OCI-LY3 (cell line): ENCODE measurements at regions not wholly inside any gene's neighbourhood (a gene's known extent, or its start where the extent isn't known, plus 50 kb on each side); places are given as distances from the start of the nearest gene placed in this dataset.

Experiments
- H2AFZ ChIP-seq: fragments of 200-600, 300-600 bp; shearing (Covaris generic); 2 replicates; pipeline ENCODE4 v1.6.0; 2014; ENCODE audit warnings: antibody characterized with exemption, low read depth, low read length
- H3K27ac ChIP-seq: fragments of 200-600, 300-600 bp; sonication (generic); 2 replicates; pipeline ENCODE4 v1.5.1; 2014; ENCODE audit warnings: mild to moderate bottlenecking, low read length, moderate library complexity, mixed read lengths
- H3K27me3 ChIP-seq: fragments of 200-600, 300-600 bp; sonication (generic); 2 replicates; pipeline ENCODE4 v1.6.1; 2014; ENCODE audit warnings: low read depth, low read length, mixed read lengths
- H3K36me3 ChIP-seq: fragments of 200-600, 300-600 bp; sonication (generic); replicated peaks from 2 replicates; pipeline ENCODE3; 2014; ENCODE audit warnings: low read depth, low read length, mixed read lengths
- H3K4me1 ChIP-seq: fragments of 300-600, 200-600 bp; sonication (generic); 2 replicates; pipeline ENCODE4 v1.6.1; 2014; ENCODE audit warnings: low read length, mixed read lengths
- H3K4me2 ChIP-seq: fragments of 200-600, 300-600 bp; sonication (generic); 2 replicates; pipeline ENCODE4 v1.6.1; 2014; ENCODE audit warnings: low read length, mixed read lengths
- H3K4me3 ChIP-seq: fragments of 300-600, 200-600 bp; sonication (generic); 2 replicates; pipeline ENCODE4 v1.5.1; 2014; ENCODE audit warnings: antibody characterized with exemption, mild to moderate bottlenecking, low read length, moderate library complexity
- H3K79me2 ChIP-seq: fragments of 300-600, 200-600 bp; shearing (Covaris generic); 2 replicates; pipeline ENCODE4 v1.6.1; 2014; ENCODE audit warnings: mild to moderate bottlenecking, low read length, mixed read lengths
- H3K9ac ChIP-seq: fragments of 300-600, 200-600 bp; shearing (Covaris generic); 2 replicates; pipeline ENCODE4 v1.6.0; 2014; ENCODE audit warnings: mild to moderate bottlenecking, low read length, moderate library complexity
- H3K9me3 ChIP-seq: fragments of 200-600, 300-600 bp; shearing (Covaris generic); 2 replicates; pipeline ENCODE4 v1.6.1; 2014; ENCODE audit warnings: low read length, mixed read lengths; ENCODE audit not compliant: insufficient read depth
- H4K20me1 ChIP-seq: fragments of 200-600, 300-600 bp; sonication (generic); 2 replicates; pipeline ENCODE4 v1.6.1; 2016; ENCODE audit warnings: low read length, mixed read lengths; ENCODE audit not compliant: insufficient read depth
- EZH2phosphoT487 ChIP-seq: fragments of 200-600 bp; shearing (Covaris generic); IDR thresholded peaks from 2 replicates; pipeline ENCODE4 v1.6.1; 2018; ENCODE audit warnings: antibody characterized with exemption, mixed run types, low read depth
- TF ChIP-seq, protein P1 (sequence below): fragments of 200-600, 300-600 bp; sonication (generic); IDR thresholded peaks from 2 replicates; pipeline ENCODE4 v1.5.1; 2014; ENCODE audit warnings: antibody characterized with exemption, low read length, low read depth

DNA sequence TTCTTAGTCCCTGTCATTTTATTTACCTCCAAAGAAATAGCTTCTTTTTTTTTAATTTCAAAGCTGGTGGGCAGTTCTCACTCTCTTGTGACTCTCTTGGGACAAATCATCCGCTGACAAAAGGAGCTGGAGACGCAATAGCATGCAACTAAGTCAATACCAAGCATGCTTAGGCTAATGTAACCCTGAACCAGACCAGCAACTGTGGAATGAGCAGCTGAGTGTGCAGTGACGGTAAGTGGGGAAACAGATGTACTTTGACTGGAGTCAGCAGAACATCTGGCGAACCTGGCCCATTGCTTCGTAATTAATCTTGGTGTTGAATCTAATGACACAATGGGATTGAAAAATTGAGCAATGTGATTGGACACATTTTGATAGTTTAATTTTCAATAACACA, 280.7 kb upstream of the PLXNA2 start:
- no peaks in the 10 kb centered on the region for H3K36me3 ChIP-seq
- H3K4me2 ChIP-seq: no peak overlapping the region
- no peak overlapping the region for H3K9ac ChIP-seq
- H3K27ac ChIP-seq: no peak overlapping the region
- H4K20me1 ChIP-seq: no peaks in the 10 kb centered on the region
- no peaks in the 10 kb centered on the region for H3K9me3 ChIP-seq
- H3K4me1 ChIP-seq: no peaks in the 10 kb centered on the region
- H3K4me3 ChIP-seq: no peak overlapping the region
- no peaks in the 10 kb centered on the region for H3K79me2 ChIP-seq
- TF ChIP-seq, protein P1, sequence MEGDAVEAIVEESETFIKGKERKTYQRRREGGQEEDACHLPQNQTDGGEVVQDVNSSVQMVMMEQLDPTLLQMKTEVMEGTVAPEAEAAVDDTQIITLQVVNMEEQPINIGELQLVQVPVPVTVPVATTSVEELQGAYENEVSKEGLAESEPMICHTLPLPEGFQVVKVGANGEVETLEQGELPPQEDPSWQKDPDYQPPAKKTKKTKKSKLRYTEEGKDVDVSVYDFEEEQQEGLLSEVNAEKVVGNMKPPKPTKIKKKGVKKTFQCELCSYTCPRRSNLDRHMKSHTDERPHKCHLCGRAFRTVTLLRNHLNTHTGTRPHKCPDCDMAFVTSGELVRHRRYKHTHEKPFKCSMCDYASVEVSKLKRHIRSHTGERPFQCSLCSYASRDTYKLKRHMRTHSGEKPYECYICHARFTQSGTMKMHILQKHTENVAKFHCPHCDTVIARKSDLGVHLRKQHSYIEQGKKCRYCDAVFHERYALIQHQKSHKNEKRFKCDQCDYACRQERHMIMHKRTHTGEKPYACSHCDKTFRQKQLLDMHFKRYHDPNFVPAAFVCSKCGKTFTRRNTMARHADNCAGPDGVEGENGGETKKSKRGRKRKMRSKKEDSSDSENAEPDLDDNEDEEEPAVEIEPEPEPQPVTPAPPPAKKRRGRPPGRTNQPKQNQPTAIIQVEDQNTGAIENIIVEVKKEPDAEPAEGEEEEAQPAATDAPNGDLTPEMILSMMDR: no peak
- no peak for TF ChIP-seq EZH2phosphoT487
- H3K27me3 ChIP-seq: peaks cover 25% of the 10 kb centered on the region
- no peak overlapping the region for H2AFZ ChIP-seq

DNA sequence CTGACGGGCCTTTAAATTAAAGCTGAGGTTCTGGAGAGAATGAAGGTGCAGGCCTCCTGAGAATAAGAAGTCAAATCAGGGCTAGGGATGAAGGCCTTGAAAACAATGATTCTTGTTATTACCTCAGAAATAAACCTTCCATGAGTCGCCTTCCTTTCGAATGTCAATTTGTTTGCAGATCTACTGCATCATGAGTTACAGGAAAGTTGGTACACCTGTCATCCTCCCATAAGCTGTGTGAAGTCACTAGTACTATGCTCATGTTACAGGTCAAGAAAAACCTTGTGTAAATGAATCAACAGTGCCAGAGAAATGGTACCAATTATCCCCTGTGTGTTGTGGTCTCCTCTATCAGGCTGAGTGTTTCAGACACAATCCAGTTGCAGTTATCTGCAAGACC, 281.2 kb upstream of the PLXNA2 start:
- Histone ChIP-seq H3K27me3 (peaks cover 30% of the 10 kb centered on the region), H3K36me3 (no peaks in the 10 kb centered on the region), H3K9me3 (no peaks in the 10 kb centered on the region), H3K27ac (no peak overlapping the region), H4K20me1 (no peaks in the 10 kb centered on the region), H3K9ac (no peak overlapping the region), H3K4me1 (no peaks in the 10 kb centered on the region), H3K4me3 (no peak overlapping the region), H3K4me2 (no peak overlapping the region), H3K79me2 (no peaks in the 10 kb centered on the region), H2AFZ (no peak overlapping the region)
- TF ChIP-seq EZH2phosphoT487: no peak
- TF ChIP-seq, protein P1: no peak

DNA sequence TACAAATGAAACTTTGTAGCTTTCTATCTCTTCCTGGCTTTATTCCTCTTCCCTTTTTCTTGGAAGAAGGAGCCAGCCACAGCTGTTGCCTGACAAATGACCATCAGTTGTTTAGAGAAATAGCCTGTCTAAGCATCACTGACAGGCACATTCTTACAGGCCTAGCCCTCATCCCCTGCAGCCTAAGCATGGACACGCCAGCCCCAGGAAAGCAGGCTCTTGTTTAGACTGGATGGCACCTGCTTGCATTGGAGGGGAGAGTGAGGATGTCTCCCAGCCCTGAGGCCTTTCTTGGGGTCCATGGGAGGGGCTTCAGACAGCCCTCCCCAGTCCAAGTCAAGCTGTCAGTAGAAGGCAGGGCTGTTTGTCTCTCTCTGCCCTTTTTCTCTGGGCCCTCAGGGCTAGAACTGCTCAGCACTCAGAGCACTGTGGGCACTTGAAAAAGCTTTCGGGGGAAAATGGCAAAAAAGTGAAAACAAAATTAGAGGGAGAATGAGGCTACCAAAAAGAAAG, 282.5 kb upstream of the PLXNA2 start:
- Histone ChIP-seq H3K36me3 (no peaks in the 10 kb centered on the region), H3K79me2 (no peaks in the 10 kb centered on the region), H3K9me3 (no peaks in the 10 kb centered on the region), H3K4me1 (no peaks in the 10 kb centered on the region), H4K20me1 (no peaks in the 10 kb centered on the region), H3K27ac (no peak overlapping the region), H3K4me3 (no peak overlapping the region), H2AFZ (no peak overlapping the region), H3K4me2 (no peak overlapping the region), H3K9ac (no peak overlapping the region), H3K27me3 (peaks cover 36% of the 10 kb centered on the region)
- TF ChIP-seq, protein P1: no peak
- TF ChIP-seq EZH2phosphoT487: no peak

DNA sequence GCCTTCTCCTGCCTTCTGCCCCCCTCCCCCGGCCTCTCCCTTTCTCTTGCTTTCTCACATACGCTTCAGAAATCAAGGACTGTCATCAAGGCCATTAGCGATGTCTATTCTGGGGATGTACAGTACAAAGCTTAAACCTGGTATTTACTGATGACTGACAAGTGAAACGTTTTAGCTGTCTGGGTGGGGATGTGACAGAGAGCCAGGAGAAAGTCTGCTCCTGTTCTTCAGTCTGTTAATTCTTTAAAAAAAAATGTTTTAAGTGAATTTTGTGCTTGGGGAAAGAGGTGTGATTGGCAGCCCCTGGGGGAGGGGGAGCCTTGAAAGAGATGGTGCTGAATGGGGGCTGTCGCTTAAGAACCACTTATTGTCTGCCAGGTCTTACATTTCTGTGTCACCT, 283.0 kb upstream of the PLXNA2 start:
- Histone ChIP-seq H3K4me1 (no peaks in the 10 kb centered on the region), H3K79me2 (no peaks in the 10 kb centered on the region)

More for the DNA sequence above, 283.0 kb upstream of the PLXNA2 start:
- no peak overlapping the region for H3K9ac ChIP-seq
- H3K27me3 ChIP-seq: peaks cover 41% of the 10 kb centered on the region
- H3K4me3 ChIP-seq: no peak overlapping the region
- H3K27ac ChIP-seq: no peak overlapping the region
- TF ChIP-seq EZH2phosphoT487: no peak
- TF ChIP-seq, protein P1: no peak
- H2AFZ ChIP-seq: no peak overlapping the region
- H3K9me3 ChIP-seq: no peaks in the 10 kb centered on the region
- H4K20me1 ChIP-seq: no peaks in the 10 kb centered on the region
- no peaks in the 10 kb centered on the region for H3K36me3 ChIP-seq
- no peak overlapping the region for H3K4me2 ChIP-seq
